WI38 (cell line): ENCODE measurements at regions not wholly inside any gene's neighbourhood (a gene's known extent, or its start where the extent isn't known, plus 50 kb on each side); places are given as distances from the start of the nearest gene placed in this dataset.
A peak's percentile ranks its signal among the peaks of the same experiment; 100 is the strongest.

Source experiments
- H3K4me3 ChIP-seq: 2 replicates; pipeline ENCODE4 v1.5.1; 2011; ENCODE audit warnings: low read depth, mild to moderate bottlenecking, control low read depth, low read length
- TF ChIP-seq, protein P1 (sequence below): IDR thresholded peaks from 2 replicates; pipeline ENCODE4 v1.5.1; 2012; ENCODE audit warnings: low read depth, mild to moderate bottlenecking, control low read depth, low read length

DNA sequence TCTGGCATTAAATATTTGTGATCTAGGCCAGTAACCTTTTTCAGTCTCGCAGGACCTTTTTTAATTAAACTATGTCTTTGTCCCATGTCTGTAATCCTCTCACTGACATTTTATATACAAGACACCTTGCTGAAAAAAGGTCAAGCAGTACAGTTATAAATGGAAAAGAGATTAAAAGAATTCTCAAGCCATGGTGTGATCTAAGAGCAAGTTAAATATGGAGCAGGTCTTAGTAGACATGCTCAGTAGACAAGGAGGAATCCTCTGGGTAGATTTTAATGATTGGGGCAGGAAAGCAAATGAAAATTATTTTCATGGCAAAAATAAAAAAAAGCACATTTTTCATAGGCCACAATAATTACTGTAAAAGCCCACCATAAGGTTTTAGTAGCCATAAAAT, 203.5 kb downstream of the PPP1R3A start:
- H3K4me3 ChIP-seq, result no peak overlapping the region
- TF ChIP-seq, protein P1, sequence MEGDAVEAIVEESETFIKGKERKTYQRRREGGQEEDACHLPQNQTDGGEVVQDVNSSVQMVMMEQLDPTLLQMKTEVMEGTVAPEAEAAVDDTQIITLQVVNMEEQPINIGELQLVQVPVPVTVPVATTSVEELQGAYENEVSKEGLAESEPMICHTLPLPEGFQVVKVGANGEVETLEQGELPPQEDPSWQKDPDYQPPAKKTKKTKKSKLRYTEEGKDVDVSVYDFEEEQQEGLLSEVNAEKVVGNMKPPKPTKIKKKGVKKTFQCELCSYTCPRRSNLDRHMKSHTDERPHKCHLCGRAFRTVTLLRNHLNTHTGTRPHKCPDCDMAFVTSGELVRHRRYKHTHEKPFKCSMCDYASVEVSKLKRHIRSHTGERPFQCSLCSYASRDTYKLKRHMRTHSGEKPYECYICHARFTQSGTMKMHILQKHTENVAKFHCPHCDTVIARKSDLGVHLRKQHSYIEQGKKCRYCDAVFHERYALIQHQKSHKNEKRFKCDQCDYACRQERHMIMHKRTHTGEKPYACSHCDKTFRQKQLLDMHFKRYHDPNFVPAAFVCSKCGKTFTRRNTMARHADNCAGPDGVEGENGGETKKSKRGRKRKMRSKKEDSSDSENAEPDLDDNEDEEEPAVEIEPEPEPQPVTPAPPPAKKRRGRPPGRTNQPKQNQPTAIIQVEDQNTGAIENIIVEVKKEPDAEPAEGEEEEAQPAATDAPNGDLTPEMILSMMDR, result no peak

DNA sequence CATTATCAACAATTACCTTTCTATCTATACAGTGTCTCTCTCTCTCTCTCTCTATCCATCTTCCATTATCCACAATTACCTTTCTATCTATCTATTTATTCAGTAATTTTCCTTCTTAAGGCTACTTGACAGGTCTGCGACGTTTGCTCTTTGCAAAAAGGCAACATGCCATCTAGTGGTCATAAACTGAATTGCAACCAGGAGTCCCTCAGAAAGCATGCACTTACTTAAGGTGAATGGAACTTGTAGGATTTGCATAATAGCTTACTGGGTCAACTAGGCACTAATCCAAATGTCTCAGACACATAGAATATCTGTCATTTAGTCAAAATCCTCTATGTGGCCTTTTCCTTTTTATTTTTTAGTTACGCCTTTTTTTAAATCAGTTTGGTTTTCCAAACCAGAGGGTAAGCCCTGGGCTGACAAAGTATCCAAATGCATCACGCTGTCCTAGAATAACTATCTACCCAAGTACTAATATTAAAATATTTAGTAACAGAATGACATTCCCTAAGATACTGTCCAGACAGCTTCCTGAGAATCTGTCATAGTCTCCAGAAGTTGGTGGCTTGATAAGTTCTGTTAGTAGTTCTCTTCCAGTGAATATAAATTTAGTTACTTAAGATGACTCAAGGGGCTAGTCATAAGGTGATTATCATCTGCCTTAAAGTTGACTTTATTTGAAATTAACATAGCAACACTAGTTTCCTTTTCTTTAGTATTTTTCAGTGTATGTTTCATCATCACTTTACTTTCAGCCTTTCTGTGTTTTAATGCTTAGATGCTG, 208.3 kb downstream of the PPP1R3A start:
- TF ChIP-seq, protein P1, result peak; percentile 97
- no peak overlapping the region for H3K4me3 ChIP-seq

DNA sequence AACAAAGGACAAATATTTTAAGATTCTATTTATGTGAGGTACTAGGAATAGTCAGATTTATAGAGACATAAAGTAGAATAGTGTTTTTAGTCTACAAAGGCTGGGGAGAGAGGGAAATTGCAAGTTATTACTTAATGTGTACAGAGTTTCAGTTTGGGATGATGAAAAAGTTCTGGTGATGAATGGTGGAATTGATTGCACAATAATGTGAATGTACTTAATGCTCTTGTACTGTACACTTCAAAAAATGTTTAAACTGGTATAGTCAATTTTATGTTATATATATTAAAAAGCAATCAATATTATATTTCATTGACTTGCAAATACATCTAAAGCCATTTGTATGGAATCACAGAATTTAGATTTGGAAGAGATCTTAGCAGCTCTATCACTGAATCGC, 213.4 kb downstream of the PPP1R3A start:
- TF ChIP-seq, protein P1, result no peak
- no peak overlapping the region for H3K4me3 ChIP-seq

DNA sequence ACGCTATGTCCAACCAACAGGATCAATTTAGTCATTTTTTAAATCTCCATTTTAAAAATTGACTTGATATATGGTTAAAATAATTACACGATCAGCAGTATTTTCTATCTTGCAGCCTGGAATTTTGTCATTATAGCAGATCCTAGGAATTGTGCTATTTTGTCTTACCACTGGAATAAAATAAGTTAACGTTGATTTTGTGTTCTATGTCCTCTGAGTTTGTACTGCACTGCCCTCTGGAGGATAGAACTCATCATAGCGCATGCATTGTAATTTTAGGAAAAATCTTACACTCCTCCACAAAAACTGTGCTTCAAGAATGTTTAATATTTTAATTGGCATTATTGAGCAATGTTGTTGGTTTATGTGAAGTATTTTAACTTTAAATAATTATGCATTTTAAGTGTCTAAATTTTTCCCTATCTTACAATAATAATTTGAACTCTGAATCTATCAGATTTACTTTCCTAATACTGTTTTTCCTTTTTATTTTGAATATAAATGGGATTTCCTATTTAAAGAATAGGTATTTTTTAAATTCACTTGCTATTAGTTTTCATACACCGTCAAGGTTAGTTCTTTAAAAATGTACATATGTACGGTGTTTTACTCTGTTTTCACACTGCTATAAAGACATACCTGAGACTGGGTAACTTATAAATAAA, 220.1 kb downstream of the PPP1R3A start:
- no peak overlapping the region for H3K4me3 ChIP-seq
- TF ChIP-seq, protein P1, result peak; percentile 54; the same call in 1 of the 2 replicates

DNA sequence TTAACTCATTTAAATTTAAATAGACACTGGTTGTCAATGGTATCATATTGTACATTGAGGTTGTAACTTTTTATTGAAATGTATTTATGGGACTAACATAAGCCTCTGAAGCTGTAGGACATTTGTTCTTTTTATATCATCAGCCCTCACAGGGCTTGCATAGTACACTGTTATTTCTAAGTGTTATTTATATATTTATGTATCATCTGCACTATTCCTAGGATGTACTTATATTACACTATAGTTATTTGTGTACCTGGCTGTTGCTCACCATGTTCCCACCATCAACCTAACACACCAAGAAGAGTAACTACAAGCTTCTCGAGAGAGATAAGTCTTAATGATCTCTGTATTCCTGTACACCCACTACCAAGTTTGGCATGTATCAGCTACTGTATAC, 224.7 kb downstream of the PPP1R3A start:
- no peak overlapping the region for H3K4me3 ChIP-seq
- TF ChIP-seq, protein P1, result no peak

DNA sequence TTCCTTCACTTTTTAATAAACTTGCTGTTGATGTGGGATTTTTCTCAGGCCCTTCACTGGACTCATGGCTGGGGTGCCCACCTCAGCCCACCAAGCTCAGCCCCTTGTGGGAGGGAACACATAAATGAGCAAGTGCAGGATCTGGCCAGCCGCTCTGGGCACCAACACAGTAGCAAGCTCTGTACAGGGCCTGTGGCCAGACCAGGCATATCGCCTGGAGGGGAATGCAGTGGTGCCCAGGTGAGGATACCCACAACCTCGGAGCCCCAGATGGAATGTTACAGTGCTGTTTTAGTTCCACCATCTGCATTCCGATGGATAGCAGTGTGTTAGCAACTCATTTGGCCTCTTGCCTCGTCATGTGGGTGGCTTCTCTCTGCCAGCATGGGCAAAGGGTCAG, 234.6 kb downstream of the PPP1R3A start:
- H3K4me3 ChIP-seq, result no peak overlapping the region
- TF ChIP-seq, protein P1, result no peak

DNA sequence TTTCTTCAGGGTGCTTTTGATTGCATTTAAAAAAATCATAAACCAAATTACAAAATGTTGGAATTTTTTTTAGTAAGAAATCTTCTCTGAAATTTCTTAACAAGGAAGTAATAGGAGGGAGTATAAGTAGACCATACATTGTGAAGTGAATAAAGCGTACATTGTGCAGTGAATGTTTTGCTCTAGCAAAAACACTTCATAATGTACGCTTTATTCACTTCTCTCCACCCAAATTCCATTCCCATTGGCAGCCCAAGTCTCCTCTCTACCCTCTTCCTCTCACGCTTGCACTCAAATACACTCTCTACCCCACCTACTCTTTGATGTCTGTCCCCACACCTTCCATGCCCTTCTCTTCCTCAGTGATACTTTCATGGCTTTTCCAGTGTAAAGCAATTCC, 241.0 kb downstream of the PPP1R3A start:
- TF ChIP-seq, protein P1, result no peak
- H3K4me3 ChIP-seq, result no peak overlapping the region
